ENCODE measurements at regions not wholly inside any gene's neighbourhood (a gene's known extent, or its start where the extent isn't known, plus 50 kb on each side); places are given as distances from the start of the nearest gene placed in this dataset.
"Not testable (repeated sequence)": the region's sequence is repeated elsewhere in the genome, so short reads cannot be mapped to it uniquely, and the experiment has no call there.

DNA sequence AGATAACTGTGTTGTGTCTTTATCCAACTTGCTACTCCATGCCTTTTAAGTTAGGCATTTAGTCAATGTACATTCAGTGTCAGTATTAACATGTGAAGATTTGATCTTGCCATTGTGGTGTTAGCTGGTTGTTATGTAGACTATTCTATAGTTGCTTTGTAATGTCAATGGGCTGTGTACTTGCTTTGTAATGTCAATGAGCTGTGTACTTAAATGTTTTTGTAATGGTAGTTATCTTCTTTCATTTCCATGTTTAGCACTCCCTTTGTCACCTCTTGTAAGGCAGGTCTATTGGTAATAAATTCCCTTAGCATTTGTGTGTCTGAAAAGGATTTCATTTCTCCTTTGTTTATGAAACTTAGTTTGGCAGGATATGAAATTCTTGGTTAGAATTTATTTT lies 53.4 kb downstream of the MC4R start:
- DNase-seq, result no peak

DNA sequence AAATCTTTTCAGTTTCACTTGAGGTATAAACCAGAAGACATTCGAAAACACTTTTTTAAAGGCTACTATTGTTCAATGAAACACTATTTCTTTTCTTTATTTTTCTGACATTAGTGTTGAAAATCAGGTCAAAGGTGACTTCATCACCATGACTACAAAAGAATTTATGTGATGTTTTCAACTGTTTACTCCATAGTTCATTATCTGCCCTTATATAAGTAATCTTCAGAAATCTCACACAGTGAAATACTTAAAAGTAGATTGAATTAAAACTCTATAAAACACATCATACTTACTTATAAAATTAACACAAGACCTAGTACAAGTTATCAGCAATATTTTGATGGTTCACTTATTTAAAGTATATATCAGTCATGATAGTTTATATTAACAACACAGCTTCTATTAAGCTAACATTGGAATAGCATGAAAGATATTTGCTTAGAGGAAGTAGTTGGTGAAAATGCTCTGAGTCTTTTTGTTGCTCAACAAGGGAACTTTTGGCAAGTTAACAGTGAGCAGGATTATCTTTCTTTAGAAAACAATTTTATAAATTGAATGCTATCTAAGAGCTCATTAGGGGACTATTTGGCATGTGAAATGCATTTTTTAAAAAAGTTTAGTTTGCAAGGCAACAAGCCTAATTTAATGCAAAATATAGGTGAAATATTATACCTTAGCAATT lies 60.8 kb downstream of the MC4R start:
- DNase-seq, result no peak

DNA sequence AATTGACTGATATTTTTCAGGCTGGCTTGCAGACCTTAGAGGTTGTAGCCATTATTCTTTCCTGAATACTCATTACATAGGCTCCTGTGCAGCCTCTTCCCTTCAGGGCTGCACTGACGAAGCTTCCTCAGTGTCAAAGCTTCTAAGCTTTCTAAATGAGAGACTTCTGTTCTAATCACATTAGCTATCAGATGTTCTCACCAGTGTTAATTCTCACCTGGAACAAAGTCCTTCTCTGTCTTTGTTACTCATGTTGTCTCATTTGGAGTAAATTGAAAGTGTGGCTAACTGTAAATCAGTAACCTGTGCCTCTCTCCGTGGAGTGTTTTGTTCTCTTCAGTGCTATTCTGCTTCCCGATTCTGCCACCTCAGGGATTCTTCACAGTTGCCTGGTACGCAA lies 76.9 kb downstream of the MC4R start:
- no peak for DNase-seq

DNA sequence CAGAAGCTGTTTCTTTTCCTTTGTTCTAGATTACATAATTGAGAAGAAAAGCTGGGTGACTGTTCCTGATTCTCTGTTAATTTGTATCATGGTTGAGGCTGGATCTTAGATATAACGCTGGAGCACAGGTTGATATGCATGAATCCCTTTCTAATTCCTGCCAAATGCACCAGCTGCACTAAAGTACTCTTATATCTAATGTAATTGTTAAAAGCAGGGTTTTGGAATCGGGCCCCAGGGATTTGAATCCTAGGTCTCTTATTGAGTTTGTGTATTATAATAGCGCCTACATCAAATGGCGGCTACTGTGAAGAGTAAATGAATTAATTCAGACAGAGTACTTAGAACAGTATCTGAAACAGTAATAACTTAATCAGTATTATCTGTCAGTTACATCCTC lies 80.4 kb downstream of the MC4R start:
- DNase-seq, result no peak

DNA sequence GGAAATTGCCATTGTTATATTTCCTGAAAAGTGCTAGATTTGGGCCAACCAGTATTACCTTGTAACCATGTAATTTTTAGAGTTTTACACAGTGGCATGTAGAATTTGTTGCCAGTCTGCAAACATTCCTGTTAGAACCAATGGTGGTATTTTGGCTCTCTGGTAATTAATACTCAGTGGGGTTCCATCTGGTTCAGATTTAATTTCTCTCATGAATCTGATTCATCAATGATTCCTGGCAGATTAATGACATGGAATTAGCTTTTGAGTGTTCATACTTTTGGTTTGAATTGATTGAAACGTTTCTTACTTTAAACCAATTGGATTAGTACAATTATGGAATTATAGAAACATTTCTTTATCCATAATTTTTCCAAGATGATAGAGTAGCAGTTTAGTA lies 93.2 kb downstream of the MC4R start:
- DNase-seq, result no peak

DNA sequence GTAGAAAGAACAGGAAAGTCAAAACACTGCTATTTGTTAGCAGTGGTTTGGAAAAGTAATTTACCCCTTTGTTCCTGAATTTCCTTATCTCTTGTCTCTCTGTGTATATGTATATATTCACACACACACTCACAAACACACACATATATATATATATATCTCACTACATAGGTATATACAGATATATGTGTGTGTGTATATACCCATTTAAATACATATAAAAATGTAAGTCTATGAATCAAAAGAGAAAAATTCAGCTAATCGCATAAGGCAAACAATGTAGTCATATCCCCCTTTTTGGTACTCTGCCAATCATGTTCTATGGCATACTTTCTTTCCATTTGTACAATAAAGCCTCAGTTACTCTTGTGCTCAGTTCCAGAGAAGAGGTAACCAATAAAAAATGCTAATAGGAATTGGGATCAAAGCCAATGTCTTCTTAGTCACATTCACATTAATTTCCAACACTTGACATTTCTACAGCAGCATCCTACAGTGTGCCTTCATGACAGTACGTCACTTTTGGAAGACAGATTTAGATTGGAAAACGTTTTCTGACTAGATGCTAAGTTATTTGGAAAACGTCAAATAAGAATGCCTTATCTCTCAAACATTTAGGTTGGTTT lies 94.6 kb downstream of the MC4R start:
- no peak for DNase-seq

DNA sequence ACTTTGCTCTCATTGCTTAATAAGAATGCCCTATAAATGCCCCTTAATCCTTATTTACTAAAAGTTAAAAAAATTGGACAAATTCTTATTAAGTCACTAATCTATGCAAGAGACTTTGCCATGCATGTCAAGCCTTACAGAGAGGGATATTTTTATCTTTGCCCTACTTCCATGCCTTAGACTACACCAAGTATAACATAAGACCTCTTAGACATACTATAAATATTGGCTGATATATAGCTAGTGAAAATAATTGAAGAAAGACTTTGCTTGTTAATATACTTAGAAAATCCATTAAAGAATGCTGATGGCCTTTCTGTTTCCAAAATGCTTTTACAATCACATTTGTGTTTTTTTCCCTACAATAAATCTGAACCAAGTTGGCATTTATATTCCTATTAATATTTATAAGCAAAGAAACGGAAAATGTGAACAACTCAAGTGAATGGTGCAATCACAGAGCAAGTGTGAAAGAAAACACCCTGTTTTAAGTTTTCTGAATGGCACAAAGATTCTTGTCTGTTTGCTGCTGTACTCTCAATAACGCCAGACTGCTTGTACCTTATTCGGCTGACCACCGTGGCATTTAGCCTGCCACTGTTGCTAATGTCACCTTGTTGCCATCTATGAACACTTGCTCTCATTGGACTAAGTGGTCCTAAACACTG lies 105.0 kb downstream of the MC4R start:
- no peak for DNase-seq

DNA sequence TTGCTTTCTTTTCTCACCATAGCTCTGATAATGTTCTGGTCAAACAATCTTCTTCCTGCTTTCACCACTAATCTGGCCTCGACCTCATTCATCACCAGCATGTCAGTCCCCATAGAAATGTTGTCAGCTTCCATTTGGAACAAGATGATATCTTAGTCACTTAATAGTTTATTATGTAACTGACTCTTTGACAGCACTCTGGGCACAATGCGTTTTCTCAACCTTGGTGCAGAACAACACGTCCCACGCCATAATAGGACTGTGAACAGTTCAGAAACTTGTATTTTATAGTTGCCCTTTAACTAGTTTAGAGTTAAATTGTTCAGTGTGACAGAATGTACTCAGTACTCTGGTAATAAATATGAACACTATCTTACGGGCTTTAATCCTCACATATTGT lies 106.0 kb downstream of the MC4R start:
- no peak for DNase-seq

DNA sequence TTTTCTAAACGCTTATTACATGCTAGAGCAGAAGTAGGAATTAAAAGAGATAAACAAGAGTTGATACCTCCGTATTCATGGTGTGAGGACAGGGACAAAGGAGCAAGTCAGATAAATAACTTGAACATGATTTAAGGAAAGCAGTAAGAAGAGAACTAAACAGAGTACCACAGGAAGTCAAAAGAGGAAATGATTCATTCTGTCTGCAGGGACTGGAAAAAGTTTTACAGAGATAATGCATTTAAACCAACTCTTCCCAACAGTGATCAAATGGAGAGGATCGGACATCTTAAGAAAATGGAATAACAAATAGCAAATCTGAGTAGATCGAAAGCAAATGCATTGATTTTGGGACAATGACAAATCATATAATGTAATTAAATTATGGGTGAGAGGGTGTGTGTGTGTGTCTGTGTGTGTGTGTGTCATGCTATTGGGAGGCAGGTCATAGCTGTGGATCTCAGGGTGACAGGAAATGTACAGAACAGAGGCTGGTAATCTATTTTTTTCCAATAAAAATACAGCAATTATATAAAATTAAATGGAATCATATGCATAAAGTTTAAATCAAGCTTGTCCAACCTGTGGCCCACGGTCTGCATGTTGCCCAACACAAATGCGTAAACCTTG lies 113.4 kb downstream of the MC4R start:
- DNase-seq, result no peak

DNA sequence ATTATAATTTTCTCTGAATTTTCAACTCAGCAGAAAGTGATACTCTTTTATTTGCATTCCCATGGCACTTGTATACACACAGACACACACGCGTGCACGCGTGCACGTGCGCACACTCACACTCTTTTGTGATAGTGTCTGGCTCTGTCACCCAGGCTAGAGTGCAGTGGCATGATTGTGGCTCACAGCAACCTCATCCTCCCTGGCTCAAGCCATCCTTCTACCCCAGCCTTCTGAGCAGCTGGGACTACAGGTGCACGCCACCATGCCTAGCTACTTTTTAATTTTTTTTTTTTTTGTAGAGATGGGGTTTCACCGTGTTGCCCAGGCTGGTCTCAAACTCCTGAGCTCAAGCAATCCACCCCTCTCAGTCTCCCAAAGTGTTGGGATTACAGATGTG lies 123.2 kb downstream of the MC4R start:
- no peak for DNase-seq

DNA sequence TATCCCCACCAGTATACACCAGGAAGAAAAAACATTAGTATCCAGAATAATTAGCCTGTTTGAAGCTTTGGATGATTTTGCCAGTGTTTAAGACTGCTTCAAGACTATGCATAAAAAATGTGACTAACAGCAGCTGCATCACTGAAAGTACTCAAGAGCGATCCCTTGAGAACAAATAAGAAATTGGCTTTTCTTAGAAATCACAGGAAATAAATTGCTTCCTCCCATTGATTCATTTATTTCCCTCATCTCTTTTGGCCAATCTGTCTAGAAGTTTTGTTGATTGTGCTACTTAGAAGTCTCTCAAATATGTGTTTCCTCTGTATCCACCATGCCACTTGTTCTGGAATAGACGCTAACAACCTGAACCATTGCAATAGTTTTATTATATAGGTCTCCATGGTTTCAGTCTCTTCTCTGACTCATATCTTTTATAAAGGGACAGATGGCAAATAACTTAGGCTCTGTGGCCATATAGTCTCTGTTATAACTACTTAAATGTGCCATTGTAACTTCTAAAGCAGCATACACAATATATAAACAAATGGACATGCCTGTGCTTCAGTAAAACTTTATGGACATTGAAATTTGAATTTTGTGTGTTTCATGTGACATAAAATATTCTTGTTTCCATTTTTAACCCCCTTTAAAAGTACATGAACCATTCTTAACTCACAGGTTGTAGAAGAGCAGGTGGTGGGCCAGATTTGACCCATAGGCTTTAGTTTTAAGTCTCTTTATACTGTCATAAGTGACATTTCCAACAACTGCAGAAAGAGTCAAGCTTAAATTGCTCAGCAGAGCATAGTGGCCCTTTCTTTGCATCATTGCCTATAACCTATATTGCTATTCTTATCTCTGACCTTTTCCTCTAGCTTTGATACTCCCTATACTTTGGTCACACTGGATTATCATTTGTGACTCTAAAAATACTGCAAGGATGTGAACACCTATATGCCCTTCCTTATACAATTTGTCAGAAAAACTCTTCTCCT lies 123.9 kb downstream of the MC4R start:
- DNase-seq, result no peak

DNA sequence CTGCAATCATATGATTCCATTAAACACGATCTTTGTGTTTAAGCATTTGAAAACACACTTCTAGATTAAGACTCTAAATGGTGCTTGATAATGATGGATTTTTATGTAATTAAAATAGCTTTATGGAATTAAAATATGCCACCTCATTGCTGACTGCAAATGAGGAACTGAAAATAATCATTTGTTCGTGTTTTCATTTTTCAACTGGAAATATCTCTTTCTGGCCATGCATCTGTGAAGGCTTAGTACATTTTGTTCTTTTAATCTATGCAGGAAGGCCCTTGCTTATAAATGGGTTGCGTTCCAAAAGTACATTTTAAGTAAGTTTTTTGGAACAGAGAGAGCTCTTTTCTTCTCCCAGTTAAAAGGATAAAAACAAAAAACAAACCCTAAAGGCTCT lies 125.5 kb downstream of the MC4R start:
- no peak for DNase-seq

DNA sequence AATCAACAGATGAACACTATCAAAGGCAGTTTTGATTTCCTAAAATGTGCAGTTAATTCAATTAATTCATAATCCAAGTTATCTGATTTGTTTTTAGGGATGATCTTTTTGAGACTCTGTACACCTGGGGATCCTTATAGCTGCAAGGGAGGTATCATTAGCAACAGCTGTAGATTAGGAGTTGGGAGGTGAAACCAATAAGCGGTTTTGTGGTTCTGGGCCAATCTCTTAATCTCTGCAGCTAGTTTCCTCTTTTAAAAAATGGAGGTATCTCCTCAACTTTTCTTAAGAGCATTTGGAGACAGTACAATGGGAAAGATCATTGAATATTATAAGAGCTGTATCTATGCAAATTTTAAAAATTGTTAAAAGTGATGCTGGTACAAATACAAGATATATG lies 126.0 kb downstream of the MC4R start:
- DNase-seq, result no peak

DNA sequence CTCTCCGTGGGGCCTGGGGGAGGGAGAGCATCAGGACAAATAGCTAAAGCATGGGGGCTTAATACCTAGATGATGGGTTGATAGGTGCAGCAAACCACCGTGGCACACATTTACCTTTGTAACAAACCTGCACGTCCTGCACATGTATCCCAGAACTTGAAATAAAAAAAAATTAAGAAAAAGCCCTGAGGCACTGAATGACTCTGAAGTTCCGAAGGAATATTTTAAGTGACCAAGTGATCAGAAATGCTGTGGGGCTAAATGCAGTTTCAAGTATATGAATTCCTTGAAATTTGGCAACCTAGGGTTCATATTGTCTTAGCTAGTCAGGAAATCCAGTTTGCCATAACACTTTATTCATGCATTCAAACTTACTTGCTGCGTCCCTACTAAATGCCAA lies 127.5 kb downstream of the MC4R start:
- no peak for DNase-seq

DNA sequence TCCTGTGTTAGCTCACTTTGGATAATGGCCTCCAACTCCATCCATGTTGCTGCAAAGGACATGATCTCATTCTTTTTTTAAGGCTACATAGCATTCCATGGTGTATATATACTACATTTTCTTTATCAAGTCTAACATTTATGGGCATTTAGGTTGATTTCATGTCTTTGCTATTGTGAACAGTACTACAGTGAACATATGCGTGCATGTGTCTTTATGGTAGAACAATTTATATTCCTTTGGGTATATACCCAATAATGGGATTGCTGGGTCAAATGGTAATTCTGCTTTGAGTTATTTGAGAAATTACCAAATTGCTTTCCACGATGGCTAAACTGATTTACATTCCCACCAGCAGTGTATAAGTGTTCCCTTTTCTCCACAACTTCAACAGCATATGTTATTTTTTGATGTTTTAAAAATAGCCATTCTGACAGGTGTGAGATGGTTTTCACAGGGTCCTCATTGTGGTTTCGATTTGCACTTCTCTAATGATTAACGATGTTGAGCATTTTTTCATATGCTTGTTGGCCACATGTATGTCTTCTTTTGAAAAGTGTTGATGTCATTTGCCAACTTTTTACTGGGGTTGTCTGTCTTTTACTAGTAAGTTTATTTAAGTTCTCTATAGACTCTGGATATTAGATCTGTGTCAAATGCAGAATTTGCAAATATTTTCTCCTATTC lies 133.4 kb downstream of the MC4R start:
- not testable (repeated sequence) for DNase-seq

DNA sequence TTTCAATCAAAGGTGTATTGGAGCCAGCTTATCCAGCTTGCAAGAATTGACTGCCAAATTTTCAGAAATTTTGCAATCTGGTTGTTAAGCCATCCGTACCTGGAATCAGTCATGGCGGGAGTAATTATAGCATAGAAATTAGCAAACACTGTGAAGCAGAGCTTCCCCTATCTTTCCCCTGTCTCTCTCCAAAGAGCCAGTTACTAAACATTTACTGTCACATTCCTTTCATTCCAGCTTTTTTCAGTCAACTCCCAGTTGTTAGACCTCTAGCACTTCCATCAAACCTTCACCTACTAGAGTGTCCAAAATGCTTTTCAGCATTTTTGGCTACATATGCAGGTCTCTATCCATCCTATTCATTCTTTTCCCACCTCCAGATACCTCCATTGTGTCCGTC lies 137.4 kb downstream of the MC4R start:
- DNase-seq, result no peak

DNA sequence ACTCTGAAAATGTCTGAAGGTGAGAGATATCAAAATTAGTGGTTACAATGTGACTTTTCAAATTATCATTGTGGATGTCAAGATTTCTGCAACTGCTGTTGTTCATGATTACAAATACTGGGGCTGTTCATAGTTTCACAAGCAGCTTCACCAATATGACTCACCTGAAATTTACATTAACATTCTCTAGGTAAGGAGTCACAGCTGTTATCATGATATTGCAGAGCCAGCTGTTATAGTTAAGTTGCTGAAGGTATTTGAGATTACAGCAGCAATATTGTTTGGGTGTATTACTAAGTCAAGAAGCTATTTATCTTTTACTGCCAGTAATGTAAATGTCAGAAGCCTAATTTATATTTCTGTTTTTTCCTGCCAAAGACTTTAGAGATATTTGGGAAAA lies 140.0 kb downstream of the MC4R start:
- DNase-seq, result no peak

DNA sequence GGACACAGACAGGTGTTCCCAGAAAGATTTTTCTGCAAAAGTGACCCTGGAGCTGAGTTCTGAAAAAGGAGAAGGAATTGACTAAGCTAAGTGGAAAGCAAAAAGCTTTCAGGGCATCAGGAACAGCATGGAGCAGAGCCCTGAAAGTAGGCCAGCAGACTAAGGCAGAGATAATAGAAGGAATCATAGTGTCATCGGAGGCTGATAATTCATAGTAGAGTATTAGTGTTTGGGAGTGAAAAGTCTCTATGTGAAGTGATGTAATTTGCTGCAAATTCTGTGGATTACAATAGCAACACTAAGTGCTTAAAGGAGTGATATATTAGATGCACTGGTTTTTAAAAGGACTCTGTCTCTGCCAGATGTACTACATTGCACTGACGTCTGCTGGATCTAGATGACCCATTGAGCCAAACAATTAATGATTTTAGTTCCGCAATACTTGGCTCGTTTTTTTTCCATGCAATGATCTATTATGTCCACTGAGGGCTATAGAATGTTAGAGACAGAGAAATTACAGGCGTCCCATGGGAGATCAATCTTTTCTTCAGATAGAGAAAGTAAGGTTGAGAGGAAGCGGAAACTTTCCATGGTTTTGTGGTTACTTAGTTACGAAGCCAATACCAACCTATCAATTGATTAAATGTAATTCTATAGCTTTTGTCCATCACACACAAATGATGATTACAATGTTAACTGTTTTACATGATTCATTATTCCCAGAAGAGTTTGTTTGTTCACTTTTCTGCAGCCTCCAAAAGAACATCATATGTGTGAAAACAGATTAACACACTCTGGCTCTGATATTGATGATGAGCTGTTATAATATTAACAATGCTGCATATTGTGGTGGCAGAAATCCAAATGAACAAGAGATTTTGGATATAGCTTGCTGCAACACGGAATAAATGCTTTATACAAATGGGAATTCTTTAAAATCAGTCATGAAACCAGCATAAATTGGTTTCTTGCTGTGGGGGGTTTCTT lies 143.7 kb downstream of the MC4R start:
- no peak for DNase-seq

DNA sequence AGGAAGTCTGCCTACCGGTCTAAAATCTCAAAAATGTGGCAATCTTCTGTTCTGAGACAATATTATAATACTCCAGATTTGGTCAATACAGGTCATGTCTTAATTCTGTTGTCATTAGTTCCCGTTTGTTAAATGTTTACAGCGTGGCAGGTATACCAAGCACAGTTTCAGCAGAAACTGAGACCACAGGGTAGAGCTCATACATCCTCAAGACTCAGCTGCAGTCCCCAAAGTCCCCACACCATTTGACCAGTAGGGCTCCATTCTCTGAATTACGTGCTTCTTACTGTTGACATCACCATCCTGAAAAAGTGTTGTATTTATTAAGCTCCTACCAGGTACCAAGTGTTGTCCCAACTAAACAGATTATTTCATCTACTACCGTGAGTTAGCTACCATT lies 157.1 kb downstream of the MC4R start:
- DNase-seq, result no peak

DNA sequence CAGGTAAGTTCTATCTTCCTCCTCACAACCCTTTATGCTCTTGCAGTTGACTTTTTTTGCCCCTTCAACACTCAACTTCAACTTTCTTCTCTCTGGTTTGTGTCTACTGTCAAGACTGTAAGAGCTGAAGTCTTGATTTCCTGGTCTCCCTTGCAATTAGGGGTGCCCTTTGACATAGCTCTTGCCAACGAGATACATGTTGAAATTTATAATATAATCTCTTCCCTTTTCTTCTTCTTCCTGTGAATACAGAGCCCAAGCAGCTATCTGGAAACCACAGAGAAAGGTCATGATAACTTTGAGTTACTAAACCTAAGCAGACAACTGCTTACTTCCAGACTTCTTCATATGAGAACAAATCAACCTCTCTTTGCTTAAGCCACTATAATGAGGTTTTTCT lies 163.5 kb downstream of the MC4R start:
- no peak for DNase-seq

DNA sequence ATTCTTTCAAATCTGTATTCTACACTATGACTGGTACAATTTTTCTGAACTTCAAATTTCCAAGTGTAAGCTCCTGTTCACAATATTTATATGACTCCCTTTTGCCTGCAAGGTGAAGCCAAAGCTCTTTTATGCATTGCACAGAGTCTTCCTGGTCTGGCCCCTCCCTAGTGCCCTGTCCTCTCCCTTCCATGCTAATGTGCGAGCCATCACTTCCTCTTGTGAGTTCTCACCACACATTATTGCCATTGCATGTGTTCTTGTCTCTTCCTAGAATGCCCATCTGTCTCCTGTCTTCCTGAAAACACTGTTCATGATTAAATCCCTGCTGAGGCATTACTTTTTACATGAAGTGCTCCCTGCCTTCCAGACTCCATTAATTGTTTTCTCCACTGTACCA lies 169.9 kb downstream of the MC4R start:
- no peak for DNase-seq

Measured in CD4-positive, alpha-beta T cell treated with Interleukin-15 for 1 hour (primary cell).